ENCODE measurements at regions not wholly inside any gene's neighbourhood (a gene's known extent, or its start where the extent isn't known, plus 50 kb on each side); places are given as distances from the start of the nearest gene placed in this dataset.

DNA sequence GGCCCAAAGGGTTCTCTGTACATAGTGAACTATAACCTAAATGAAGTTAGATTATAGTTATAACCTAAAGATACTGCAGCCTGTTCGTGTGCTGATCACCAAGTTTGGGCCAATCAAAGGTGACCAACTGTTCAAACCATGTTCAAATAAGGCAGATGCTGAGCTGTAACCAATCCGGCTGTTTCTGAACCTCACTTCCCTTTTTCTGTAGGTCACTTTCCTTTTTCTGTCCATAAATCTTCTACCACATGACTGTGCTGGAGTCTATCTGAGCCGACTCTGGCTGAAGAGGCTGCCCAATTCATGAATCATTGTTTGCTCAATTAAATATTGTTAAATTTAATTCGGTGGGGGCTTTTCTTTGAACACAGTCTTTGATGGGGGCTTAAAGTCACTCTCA, 1920.2 kb downstream of the MAT2B start:
- DNase-seq: no peak
- H3K79me2 ChIP-seq (ENCODE audit: control insufficient read depth, insufficient read depth, low read length): no peaks in the 10 kb centered on the region
- no peak overlapping the region for H3K4me3 Mint-ChIP-seq
- H4K20me1 ChIP-seq (ENCODE audit: control insufficient read depth, insufficient read depth, low read length, poor library complexity, severe bottlenecking): no peaks in the 10 kb centered on the region
- H3K4me2 ChIP-seq (replicated peaks; ENCODE audit: low read depth, low read length, poor library complexity, severe bottlenecking): no peak overlapping the region
- no peak overlapping the region for H3K27ac Mint-ChIP-seq
- H3K27ac ChIP-seq (ENCODE audit: low read length in 2 of 2): no peak overlapping the region
- TF ChIP-seq CTCF (IDR thresholded peaks at IDR 0.05): no peak
- no peak for TF ChIP-seq EZH2 (IDR thresholded peaks at IDR 0.05; ENCODE audit: borderline replicate concordance, insufficient read depth, low read depth, low read length, poor library complexity, severe bottlenecking)
- ChIA-PET CTCF (no interaction called here), POLR2A (no interaction called here)
- H3K36me3 ChIP-seq (replicated peaks in 1 of 2; ENCODE audit: control extremely low read depth in 1 of 2, control insufficient read depth in 1 of 2, extremely low read depth in 1 of 2, insufficient read depth in 2 of 2, low read length in 1 of 2): no peaks in the 10 kb centered on the region
- intact Hi-C loops (cut with micrococcal nuclease): no loop called here
- peaks cover 4% of the 10 kb centered on the region for H3K9me3 Mint-ChIP-seq (ENCODE audit: insufficient read depth)
- no peaks in the 10 kb centered on the region for H3K27me3 Mint-ChIP-seq
- no peak overlapping the region for H3K4me3 ChIP-seq (ENCODE audit: control extremely low read depth in 1 of 5, extremely low read depth in 1 of 5, insufficient read depth in 1 of 5, low read depth in 2 of 5, low read length in 4 of 5)
- no peaks in the 10 kb centered on the region for H3K4me1 Mint-ChIP-seq
- no peak overlapping the region for H3K9ac ChIP-seq (ENCODE audit: low read length)
- H3K27me3 ChIP-seq (replicated peaks in 1 of 4; ENCODE audit: control extremely low read depth in 1 of 4, control insufficient read depth in 3 of 4, insufficient read depth in 4 of 4, low read length in 3 of 4): no peaks in the 10 kb centered on the region
- H3K4me1 ChIP-seq (ENCODE audit: control insufficient read depth in 2 of 2, insufficient read depth in 2 of 2, low read length in 2 of 2): no peaks in the 10 kb centered on the region
- WGBS (ENCODE audit: insufficient coverage): 74% methylated on average over 2 of the region's 4 CpGs
- H2AFZ ChIP-seq (ENCODE audit: insufficient read depth, low read depth, low read length, poor library complexity, severe bottlenecking): no peak overlapping the region
- H3K9me3 ChIP-seq (ENCODE audit: control extremely low read depth in 1 of 3, control insufficient read depth in 2 of 3, insufficient read depth in 1 of 3, low read length in 2 of 3): peaks cover 0 to 3% (median 0%) of the 10 kb centered on the region in 3 donors
- ATAC-seq (ENCODE audit: low read depth): no peak

DNA sequence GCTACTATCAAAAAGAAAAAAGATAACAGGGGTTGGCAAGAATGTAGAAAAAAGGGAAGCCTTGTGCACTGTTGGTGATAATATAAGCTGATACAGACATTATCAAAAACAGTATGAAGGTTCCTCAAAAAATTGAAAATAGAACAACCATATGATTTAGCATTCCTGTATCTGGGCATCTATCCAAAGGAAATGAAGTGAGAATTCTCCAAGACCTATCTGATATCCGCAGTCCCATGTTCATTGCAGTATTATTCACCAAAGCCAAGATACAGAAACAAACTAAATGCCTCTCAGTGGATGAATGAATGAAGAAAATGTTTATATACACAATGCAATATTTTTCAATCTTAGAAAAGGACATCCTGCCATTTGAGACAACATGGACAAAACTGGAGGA, 1943.3 kb downstream of the MAT2B start:
- no peak overlapping the region for H3K4me3 ChIP-seq (ENCODE audit: control extremely low read depth in 1 of 5, extremely low read depth in 1 of 5, insufficient read depth in 1 of 5, low read depth in 2 of 5, low read length in 4 of 5)
- H3K79me2 ChIP-seq (ENCODE audit: control insufficient read depth, insufficient read depth, low read length): no peaks in the 10 kb centered on the region
- H3K9ac ChIP-seq (ENCODE audit: low read length): no peak overlapping the region
- no peaks in the 10 kb centered on the region for H3K36me3 ChIP-seq (replicated peaks in 1 of 2; ENCODE audit: control extremely low read depth in 1 of 2, control insufficient read depth in 1 of 2, extremely low read depth in 1 of 2, insufficient read depth in 2 of 2, low read length in 1 of 2)
- H3K4me2 ChIP-seq (replicated peaks; ENCODE audit: low read depth, low read length, poor library complexity, severe bottlenecking): no peak overlapping the region
- H3K4me1 ChIP-seq (ENCODE audit: control insufficient read depth in 2 of 2, insufficient read depth in 2 of 2, low read length in 2 of 2): no peaks in the 10 kb centered on the region
- Mint-ChIP-seq H3K4me1 (no peaks in the 10 kb centered on the region), H3K27me3 (no peaks in the 10 kb centered on the region), H3K9me3 (ENCODE audit: insufficient read depth) (no peaks in the 10 kb centered on the region), H3K27ac (no peak overlapping the region), H3K4me3 (no peak overlapping the region)
- no peak overlapping the region for H3K27ac ChIP-seq (ENCODE audit: low read length in 2 of 2)
- H4K20me1 ChIP-seq (ENCODE audit: control insufficient read depth, insufficient read depth, low read length, poor library complexity, severe bottlenecking): no peaks in the 10 kb centered on the region
- CTCF ChIA-PET: no interaction called here
- H3K27me3 ChIP-seq (replicated peaks in 1 of 4; ENCODE audit: control extremely low read depth in 1 of 4, control insufficient read depth in 3 of 4, insufficient read depth in 4 of 4, low read length in 3 of 4): no peaks in the 10 kb centered on the region
- peaks cover 0 to 2% (median 0%) of the 10 kb centered on the region in 3 donors for H3K9me3 ChIP-seq (ENCODE audit: control extremely low read depth in 1 of 3, control insufficient read depth in 2 of 3, insufficient read depth in 1 of 3, low read length in 2 of 3)
- intact Hi-C loops (cut with micrococcal nuclease): no loop called here
- no peak overlapping the region for H2AFZ ChIP-seq (ENCODE audit: insufficient read depth, low read depth, low read length, poor library complexity, severe bottlenecking)
- WGBS (ENCODE audit: insufficient coverage): no CpG with 5 or more reads among the region's 1 CpG
- TF ChIP-seq CTCF (IDR thresholded peaks at IDR 0.05) (no peak), EZH2 (IDR thresholded peaks at IDR 0.05; ENCODE audit: borderline replicate concordance, insufficient read depth, low read depth, low read length, poor library complexity, severe bottlenecking) (no peak)
- ATAC-seq (ENCODE audit: low read depth): no peak
- no peak for DNase-seq
- POLR2A ChIA-PET: no interaction called here
